HEK293 (cell line): ENCODE measurements at regions not wholly inside any gene's neighbourhood (a gene's known extent, or its start where the extent isn't known, plus 50 kb on each side); places are given as distances from the start of the nearest gene placed in this dataset.

Experiments
- AEBP2 ChIP-seq: fragments of 450-650 bp; formaldehyde crosslinking; IDR thresholded peaks from 2 replicates; pipeline ENCODE4 v1.5.1; 2016; ENCODE audit warnings: missing biosample characterization, missing genetic modification characterization, borderline replicate concordance
- CTCF ChIP-seq: fragments of 450-650 bp; formaldehyde crosslinking; IDR thresholded peaks from 2 replicates; pipeline ENCODE4 v1.5.1; 2016; ENCODE audit warnings: missing biosample characterization, missing genetic modification characterization
- PRDM10 ChIP-seq: fragments of 450-650 bp; formaldehyde crosslinking; IDR thresholded peaks from 2 replicates; pipeline ENCODE4 v1.5.1; 2016; ENCODE audit warnings: missing biosample characterization, missing genetic modification characterization
- ZBTB10 ChIP-seq: fragments of 450-650 bp; formaldehyde crosslinking; IDR thresholded peaks from 2 replicates; pipeline ENCODE4 v1.5.1; 2016; ENCODE audit warnings: missing biosample characterization, missing genetic modification characterization
- ZNF292 ChIP-seq: fragments of 450-650 bp; formaldehyde crosslinking; IDR thresholded peaks from 2 replicates; pipeline ENCODE4 v1.5.1; 2016; ENCODE audit warnings: low read depth, missing biosample characterization, missing genetic modification characterization, borderline replicate concordance
- ZNF433 ChIP-seq: fragments of 450-650 bp; formaldehyde crosslinking; IDR thresholded peaks from 2 replicates; pipeline ENCODE4 v1.5.1; 2016; ENCODE audit warnings: missing biosample characterization, missing genetic modification characterization, low read depth
- ZSCAN30 ChIP-seq: fragments of 450-650 bp; IDR thresholded peaks from 2 replicates; pipeline ENCODE4 v1.5.1; 2018; ENCODE audit warnings: missing biosample characterization, mild to moderate bottlenecking, missing genetic modification characterization, moderate library complexity

GRCh38 chr3:71991046-71991445 is 206.1 kb upstream of the PROK2 start:
- TF ChIP-seq ZBTB10 (tag by site-specific recombination) (no peak), CTCF (tag by site-specific recombination) (no peak), ZNF292 (tag by site-specific recombination) (no peak), ZNF433 (no peak), ZSCAN30 (no peak), AEBP2 (tag by site-specific recombination) (no peak), PRDM10 (no peak)
